ENCODE measurements at regions not wholly inside any gene's neighbourhood (a gene's known extent, or its start where the extent isn't known, plus 50 kb on each side); places are given as distances from the start of the nearest gene placed in this dataset.
"Not testable (repeated sequence)": the region's sequence is repeated elsewhere in the genome, so short reads cannot be mapped to it uniquely, and the experiment has no call there.

GRCh38 chr5:122615146-122615545 is 159.7 kb upstream of the SNX2 start:
- Mint-ChIP-seq H3K36me3 (ENCODE audit: low read depth) (no peaks in the 10 kb centered on the region), H3K4me1 (no peaks in the 10 kb centered on the region), H3K27ac (no peak overlapping the region), H3K27me3 (ENCODE audit: low read depth) (no peaks in the 10 kb centered on the region), H3K9me3 (no peaks in the 10 kb centered on the region), H3K4me3 (no peak overlapping the region)
- no peak for TF ChIP-seq CTCF (IDR thresholded peaks at IDR 0.05; ENCODE audit: unreplicated experiment in 3 of 3)

- TF ChIP-seq CTCF (IDR thresholded peaks at IDR 0.05; ENCODE audit: unreplicated experiment in 3 of 3) = no peak
- H3K27me3 Mint-ChIP-seq (ENCODE audit: low read depth) = no peaks in the 10 kb centered on the region
- H3K4me1 Mint-ChIP-seq = no peaks in the 10 kb centered on the region
- H3K4me3 Mint-ChIP-seq = no peak overlapping the region
- H3K9me3 Mint-ChIP-seq = no peaks in the 10 kb centered on the region
- no peaks in the 10 kb centered on the region for H3K36me3 Mint-ChIP-seq (ENCODE audit: low read depth)
- no peak overlapping the region for H3K27ac Mint-ChIP-seq
Observed at GRCh38 chr5:122615832-122616231, 159.0 kb upstream of the SNX2 start.

- H3K36me3 Mint-ChIP-seq (ENCODE audit: low read depth); H3K9me3 Mint-ChIP-seq; H3K4me1 Mint-ChIP-seq; H3K4me3 Mint-ChIP-seq; H3K27ac Mint-ChIP-seq; H3K27me3 Mint-ChIP-seq (ENCODE audit: low read depth): not testable (repeated sequence)
Observed at GRCh38 chr5:122618046-122618445, 156.8 kb upstream of the SNX2 start.

- not testable (repeated sequence) for H3K9me3 Mint-ChIP-seq; H3K4me1 Mint-ChIP-seq; H3K27me3 Mint-ChIP-seq (ENCODE audit: low read depth); H3K4me3 Mint-ChIP-seq; H3K36me3 Mint-ChIP-seq (ENCODE audit: low read depth); H3K27ac Mint-ChIP-seq
Observed at GRCh38 chr5:122620768-122621167, 154.1 kb upstream of the SNX2 start.

GRCh38 chr5:122628714-122629113 is 146.2 kb upstream of the SNX2 start:
- H3K4me3 Mint-ChIP-seq, H3K4me1 Mint-ChIP-seq: not testable (repeated sequence)

GRCh38 chr5:122629121-122629677 is 145.7 kb upstream of the SNX2 start:
- Mint-ChIP-seq H3K4me3 (no peak overlapping the region), H3K27ac (no peak overlapping the region), H3K9me3 (peaks cover 12% of the 10 kb centered on the region), H3K27me3 (ENCODE audit: low read depth) (peaks cover 4% of the 10 kb centered on the region), H3K36me3 (ENCODE audit: low read depth) (no peaks in the 10 kb centered on the region), H3K4me1 (peaks cover 8% of the 10 kb centered on the region)
- no peak for TF ChIP-seq CTCF (IDR thresholded peaks at IDR 0.05; ENCODE audit: unreplicated experiment in 3 of 3)

More at GRCh38 chr5:122628714-122629113, 146.2 kb upstream of the SNX2 start:
- H3K36me3 Mint-ChIP-seq (ENCODE audit: low read depth); H3K27ac Mint-ChIP-seq; H3K9me3 Mint-ChIP-seq; H3K27me3 Mint-ChIP-seq (ENCODE audit: low read depth): not testable (repeated sequence)

- H3K4me1 Mint-ChIP-seq = peaks cover 14% of the 10 kb centered on the region
- H3K27me3 Mint-ChIP-seq (ENCODE audit: low read depth) = peaks cover 3% of the 10 kb centered on the region
- H3K9me3 Mint-ChIP-seq = peaks cover 25% of the 10 kb centered on the region
- H3K36me3 Mint-ChIP-seq (ENCODE audit: low read depth) = no peaks in the 10 kb centered on the region
- TF ChIP-seq CTCF (IDR thresholded peaks at IDR 0.05; ENCODE audit: unreplicated experiment in 3 of 3) = no peak
- no peak overlapping the region for H3K4me3 Mint-ChIP-seq
- peak overlapping the region; percentile 0 to 43 (median 14) for H3K27ac Mint-ChIP-seq
Observed at GRCh38 chr5:122638581-122638980, 136.3 kb upstream of the SNX2 start.
